SK-N-SH (cell line): ENCODE measurements at regions not wholly inside any gene's neighbourhood (a gene's known extent, or its start where the extent isn't known, plus 50 kb on each side); places are given as distances from the start of the nearest gene placed in this dataset.

Experiments used
- CTCF ChIP-seq: fragments of 200-600 bp; sonication (generic); IDR thresholded peaks from 2 replicates; pipeline ENCODE4 v1.6.1; 2017; ENCODE audit warnings: antibody characterized with exemption, mild to moderate bottlenecking, moderate library complexity
- JUND ChIP-seq: IDR thresholded peaks from 2 replicates; pipeline ENCODE4 v1.4.0; 2012
- MAX ChIP-seq: IDR thresholded peaks from 2 replicates; pipeline ENCODE4 v1.4.0; 2012; ENCODE audit warnings: low read depth
- POLR2AphosphoS5 ChIP-seq: IDR thresholded peaks from 2 replicates; pipeline ENCODE4 v1.6.1; 2012; ENCODE audit warnings: low read depth, low read length
- REST ChIP-seq: IDR thresholded peaks from 2 replicates; pipeline ENCODE4 v1.6.1; 2012; ENCODE audit warnings: mild to moderate bottlenecking, low read depth, low read length, moderate library complexity
- YY1 ChIP-seq: IDR thresholded peaks from 2 replicates; pipeline ENCODE4 v1.4.0; 2012; ENCODE audit warnings: low read depth, mild to moderate bottlenecking

GRCh38 chr6:3959385-3959784, 110.2 kb downstream of the FAM50B start:
- TF ChIP-seq YY1 (no peak), CTCF (no peak), JUND (no peak), POLR2AphosphoS5 (no peak), REST (no peak), MAX (no peak)
